NCI-H2227 (cell line): ENCODE measurements at regions not wholly inside any gene's neighbourhood (a gene's known extent, or its start where the extent isn't known, plus 50 kb on each side); places are given as distances from the start of the nearest gene placed in this dataset.

ENCODE experiments used
- DNase-seq: peaks from one replicate; lab custom pipeline; 2025; ENCODE audit not compliant: unreplicated experiment; lab: John Stamatoyannopoulos, UW

DNA sequence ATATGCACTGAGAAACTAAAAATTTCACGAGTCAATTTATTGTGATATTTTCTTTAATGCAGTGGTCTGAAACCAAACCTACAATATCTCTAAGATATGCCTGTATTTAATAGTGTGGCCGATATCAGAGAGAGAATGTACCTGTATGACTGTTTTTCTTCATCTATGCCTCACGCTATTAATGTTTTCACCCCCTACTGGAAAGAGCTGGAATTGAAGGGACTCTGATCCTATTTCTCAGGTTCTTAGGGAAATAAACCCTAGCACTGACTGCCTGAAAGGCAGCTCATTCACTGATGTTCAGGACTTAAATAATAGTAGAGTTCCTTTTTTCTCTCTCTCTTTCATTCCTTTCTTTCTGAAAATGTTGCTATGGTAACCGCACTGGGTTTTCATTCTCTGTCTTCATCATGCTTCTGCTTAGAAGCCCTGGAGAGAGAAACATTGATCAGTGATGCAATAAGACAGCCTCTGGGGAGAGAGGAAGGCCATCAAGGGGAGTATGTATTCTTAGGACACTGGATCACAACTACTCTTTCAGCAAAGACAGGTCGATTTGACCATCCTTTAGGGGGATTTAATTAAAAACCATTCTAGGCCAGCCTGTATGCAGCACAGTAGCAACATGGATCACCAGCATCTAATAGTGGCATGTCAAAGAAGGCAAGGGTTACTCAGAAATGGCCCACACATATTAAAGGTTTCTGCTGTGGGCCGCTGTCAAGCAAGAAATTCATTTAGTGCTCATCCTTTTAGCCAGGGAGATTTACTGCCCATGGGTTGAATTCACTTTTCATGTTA, 1135.7 kb downstream of the IGSF11 start:
- DNase-seq, result no peak

DNA sequence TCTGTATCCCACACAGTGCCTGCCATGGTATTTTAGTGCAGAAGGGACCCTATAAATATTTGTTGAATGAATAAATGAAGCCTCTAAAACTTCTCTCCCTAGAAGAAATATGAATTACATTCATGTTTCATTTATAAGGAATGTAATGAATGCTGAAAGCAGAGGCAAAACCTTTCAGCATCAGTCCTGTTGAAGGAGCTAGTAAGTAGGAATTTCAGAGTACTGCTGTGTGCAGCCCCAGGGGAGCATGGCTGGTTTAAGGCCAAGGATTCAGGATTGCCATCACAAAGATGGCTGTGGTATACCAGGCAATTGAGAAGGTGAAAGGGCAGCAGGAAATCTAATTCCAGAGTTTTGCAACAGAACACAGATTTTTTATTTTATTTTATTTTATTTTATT, 1131.4 kb downstream of the IGSF11 start:
- DNase-seq, result no peak

DNA sequence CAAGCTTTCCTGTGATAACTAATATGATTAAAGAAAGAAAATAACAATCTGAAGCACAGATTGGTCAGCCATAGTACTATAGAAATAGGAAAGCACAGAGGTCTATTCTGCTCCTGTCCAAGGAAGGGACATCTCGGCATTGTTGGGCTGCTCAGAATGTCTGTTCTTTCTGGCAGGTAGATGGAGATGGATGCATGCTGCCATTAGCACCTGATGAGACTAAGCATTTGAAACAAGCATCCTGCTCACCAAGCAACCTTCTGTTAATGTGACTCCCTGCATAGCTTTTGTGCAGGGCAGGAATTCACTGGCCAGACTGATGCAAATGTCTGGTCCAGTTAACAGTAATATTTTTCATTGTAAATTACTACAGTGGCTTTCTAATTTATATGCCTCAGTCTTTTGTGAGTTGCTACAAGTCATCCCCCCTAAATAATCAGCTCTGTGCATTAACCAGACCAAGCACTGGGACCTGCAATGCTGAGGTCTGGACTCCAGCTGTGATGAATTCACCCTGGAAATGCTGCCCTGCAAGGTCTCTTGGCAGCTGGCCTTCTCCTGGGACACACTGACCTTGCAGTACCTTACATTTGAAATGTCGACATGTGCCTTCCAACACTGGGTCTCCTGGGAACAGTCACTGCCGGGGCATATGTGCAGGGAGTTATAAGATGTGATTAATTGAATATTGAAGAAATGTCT, 1123.7 kb downstream of the IGSF11 start:
- no peak for DNase-seq

DNA sequence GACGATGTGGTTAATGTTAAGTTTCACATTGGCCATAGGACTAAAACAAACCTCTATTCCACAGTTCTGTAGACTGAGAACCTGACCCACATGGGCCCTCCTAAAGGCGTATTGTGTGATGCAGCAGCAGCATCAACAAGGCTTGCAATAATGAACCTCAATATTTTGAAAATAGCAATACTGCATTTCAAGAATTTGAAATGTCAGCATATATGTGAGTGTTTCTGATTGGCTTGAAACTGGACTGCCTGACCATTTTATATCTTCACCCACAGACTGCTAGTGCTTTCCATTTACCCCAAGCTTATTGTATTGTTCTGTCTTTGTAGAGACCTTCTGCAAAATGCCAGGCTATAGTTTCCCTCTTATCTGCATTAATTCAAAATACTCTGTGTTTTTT, 1122.3 kb downstream of the IGSF11 start:
- DNase-seq, result no peak

DNA sequence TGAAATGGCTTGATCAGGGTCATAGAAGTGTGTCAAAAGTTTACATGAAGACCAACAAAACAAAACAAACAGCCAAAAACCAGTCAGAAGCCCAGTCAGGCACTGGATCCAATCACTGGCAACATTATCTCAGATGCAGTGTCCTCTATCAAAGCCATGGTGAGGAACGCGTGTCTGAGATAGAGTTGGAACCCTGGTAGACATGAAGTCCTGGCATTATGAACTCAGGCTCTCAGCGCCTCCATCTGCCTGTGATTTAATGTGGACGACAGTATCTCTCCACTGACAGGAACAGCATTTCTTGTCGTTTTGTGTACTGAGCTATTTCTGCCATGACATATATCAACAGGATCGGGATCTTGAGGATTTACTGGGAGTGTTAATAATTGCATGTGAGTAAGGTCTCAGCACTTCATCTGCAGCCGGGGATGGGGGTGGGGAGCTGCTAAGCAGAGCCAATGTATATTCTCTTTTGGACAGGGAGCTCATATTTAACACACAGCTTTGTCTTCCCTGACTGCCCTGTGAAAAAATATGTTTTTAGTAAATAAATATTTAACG, 1120.0 kb downstream of the IGSF11 start:
- DNase-seq, result no peak

DNA sequence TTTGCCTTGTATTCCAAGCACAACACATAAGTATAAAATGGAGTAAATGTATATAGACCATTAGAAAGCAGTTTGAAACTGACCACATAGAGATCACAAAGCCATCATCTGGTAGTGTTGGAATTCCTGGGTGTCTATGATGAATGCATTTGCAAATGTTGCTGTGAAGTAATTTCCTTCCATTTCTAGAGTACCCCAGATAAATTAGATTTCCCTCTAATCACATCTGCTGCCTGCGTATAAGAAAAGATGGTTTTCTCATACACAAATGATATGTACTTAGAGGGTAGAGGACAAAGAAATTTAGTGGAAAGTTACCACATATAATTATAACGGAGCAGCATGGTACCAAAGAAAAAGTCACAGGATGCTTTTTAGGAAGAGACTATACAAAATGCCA, 1117.8 kb downstream of the IGSF11 start:
- DNase-seq, result no peak

DNA sequence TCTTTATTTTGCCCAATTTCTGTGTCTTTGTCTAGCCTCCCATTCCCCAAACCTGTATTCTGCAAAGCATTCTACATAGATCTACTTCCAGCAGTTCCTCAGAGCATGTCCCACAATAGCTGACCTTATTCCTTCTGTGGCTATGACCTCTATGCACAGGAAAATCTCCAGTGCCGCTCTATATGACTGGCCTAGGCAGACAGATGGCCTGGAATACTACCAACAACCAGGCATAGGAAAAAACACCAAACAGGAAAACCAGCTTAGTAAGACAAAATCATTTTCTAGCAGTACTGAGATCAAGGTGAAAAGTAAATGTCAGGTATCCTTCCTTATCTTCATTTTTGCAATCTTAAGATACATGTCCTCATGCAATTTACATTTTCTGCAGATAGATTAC, 1115.0 kb downstream of the IGSF11 start:
- DNase-seq, result no peak

DNA sequence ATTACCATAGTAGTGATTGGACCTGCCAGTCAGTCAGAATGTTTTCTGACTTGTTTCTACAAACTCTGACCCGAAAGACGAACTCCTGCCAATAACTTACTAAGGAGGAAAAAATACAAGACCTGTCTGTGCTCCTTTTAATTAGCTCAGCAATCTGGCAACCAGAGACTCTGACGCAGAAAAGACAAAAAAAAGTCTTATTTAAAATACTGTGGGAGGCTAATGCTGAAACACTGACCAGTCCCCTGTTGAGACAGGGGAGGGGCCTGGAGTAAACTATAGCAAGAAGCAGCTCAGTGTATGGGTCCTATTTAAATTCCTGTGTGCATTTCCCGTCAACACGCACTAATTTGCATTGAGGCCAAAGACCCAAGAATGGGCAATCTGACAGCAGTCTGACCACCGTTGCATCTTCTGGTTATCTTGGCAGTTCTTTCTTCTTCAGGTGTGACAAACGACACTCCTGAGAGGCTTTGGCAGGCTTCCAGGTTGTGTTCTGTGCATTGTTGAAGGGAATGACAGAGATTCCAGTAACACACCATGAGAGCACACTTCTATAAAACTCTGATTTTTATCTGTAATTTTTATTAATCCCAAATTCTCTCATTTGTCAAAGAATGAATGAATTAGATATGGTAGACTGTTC, 1114.3 kb downstream of the IGSF11 start:
- DNase-seq, result no peak

DNA sequence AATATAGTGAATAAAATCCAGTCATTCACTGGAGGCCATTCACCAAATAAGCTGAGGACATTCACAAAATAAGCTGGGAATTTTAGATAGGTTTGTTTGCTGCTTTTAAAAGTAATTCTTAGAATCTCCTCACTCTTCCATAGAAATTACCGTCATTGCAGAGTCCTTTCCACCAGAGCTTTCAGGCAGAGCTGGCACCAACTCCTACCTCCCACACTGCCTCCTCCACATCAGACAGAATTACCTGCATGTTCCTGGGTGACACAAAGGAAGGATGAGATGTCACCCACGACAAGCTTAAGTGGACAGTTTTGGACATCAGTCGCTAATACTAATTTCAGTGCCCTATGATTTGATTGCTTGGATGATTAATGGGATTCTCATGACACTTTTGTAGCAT, 1113.2 kb downstream of the IGSF11 start:
- DNase-seq, result peak; percentile 2

DNA sequence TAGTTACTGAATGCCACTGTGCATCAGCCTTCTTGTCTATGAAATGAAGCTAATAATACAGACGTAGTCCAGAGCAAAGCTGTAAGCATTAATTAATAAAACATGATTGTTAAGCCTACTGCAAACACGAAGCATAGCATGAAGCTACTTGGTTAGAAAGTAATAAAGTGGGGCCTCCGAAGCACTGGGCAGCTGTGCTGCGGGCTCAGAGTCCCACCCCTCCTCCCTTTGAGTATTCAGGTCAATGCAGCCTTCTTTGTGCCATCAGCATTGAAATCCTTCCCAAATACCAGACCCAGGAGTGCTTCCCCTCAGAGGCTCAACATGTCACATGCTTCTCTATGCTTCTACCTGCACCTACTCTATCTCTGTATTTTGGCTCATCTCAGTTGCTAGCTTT, 1112.6 kb downstream of the IGSF11 start:
- DNase-seq, result no peak

DNA sequence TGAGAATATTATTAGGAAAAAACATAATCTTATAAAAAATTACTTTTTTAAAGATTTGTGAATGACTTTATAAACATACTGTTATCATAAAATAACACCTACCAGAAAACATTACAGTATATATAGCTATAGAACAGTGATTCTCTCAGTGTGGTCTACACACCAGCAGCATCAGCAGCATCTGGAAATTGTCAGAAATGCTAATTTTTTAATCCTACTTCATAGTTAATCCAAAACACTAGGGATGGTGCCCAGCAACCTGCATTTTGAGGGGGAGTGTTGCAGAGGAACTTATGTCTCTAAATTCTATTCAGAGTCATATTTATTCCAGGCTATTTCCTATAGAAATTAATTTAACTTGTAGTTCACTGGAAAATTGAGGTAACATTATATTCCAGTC, 1107.8 kb downstream of the IGSF11 start:
- DNase-seq, result no peak

DNA sequence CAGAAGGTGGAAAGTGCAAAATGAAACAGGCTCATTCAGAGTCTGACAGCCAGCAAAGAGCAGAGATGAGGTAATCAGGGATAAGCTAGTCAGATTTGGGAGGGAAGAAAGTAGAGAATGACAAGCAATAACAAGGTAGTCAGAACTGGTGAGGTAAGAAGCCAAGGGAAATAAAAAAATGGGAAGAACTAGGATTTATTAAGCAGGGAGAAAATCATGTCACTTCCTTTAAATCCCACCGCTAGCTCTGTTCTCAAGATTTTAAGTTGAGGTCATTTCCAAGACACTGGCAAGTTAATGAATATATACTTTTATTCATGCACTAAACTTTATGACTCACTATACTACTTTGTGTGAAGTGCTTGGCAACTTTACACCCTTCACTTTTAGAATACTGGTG, 1106.8 kb downstream of the IGSF11 start:
- DNase-seq, result no peak

DNA sequence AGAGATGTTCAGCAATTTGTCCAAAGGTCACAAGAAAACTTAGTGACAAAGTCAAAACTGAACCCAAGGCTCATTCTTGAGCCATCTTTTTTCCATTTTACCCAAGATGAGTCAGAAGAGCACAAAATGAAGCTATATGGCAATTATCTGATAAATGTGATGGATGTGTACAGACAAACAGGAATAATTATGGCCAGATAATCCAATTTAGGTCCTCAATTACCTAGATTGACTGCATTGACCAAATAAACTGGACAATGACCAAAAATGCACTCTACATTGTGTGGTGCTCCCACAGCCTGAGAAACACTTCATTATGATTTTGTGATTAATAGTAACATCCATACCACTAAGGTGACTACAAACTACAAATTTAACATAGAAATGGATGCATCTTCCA, 1105.8 kb downstream of the IGSF11 start:
- DNase-seq, result no peak

DNA sequence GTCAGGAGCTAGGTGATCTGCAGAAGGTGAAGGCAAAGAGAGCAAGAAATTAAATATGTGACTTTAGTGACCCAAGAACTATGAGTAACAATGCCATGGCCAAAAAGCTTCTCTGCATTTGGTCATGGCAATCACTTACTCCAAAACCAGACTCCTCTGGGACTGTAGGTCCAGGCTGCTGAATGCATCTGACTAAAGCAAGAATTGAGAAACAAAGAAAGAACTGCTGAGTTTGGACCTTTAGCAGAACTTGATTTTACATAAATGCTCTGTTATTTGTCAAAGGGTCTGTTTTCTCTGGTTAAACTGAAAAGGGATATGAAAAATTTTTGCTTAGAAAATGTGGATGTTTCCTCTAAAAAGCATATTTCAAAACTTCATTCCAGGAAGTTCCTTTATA, 1102.2 kb downstream of the IGSF11 start:
- no peak for DNase-seq

DNA sequence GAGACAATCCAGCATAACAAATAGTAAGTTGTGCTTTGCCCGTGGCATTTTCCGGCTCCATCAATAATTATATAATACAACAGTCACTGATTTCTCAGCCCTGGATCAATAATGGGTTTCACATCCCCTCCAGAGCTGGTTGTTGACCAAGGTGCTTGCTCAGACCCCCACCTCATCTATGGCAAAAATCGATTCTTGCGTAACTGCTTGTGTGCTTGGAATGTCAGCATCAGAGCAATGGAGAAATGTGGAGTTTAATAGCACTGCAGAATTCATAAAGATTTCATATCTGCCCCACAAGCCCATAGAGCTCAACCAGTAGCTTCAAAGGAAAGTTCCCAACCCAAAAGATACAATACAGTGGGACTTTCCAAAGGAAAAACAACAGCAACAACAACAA, 1098.5 kb downstream of the IGSF11 start:
- no peak for DNase-seq

DNA sequence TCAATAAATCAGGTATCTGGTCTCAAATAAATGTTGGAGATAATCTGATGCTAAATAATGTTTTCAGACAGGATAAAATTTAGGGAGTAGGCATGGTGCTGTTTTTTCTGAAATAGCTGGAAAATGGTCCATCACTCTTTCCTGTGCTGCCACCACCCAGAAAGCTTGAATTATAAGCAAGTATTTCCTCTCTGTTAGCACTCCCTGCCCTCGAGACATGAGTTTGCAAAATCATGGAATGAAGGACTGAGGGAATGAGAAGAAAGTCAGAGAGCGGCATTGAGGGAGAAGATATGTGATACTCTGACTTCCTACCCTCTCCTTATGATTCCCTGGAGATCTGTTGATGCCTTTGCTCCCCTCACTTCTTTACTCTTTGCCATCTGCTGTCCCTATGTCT, 1095.7 kb downstream of the IGSF11 start:
- DNase-seq, result no peak

DNA sequence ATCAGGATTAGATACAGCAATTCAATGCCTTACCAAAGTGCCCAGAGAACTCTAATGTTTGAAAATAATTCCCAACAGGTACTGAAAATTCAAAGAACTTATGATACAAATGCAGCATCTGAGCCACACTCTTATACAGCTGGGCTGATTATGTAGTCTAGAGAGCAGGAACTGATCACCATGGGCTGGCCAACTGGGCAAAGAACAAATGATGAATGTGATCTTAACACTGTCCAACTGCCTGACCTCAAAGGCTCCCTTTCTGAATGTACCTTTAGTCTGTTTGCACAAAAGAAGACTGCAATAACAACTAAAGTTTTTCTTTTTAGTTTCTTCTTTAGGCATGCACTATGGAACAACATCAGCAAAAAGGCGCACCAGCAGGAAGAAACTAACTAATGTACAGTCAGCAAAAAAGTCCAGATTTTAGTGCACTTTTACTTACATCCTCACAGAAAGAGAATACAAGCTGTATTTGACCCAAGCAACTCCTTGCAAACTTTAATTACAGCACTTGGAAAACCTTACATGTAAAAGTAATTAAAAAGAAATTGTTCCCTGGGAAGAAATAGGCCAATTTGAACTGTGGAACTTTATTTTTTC, 1095.1 kb downstream of the IGSF11 start:
- DNase-seq, result no peak

DNA sequence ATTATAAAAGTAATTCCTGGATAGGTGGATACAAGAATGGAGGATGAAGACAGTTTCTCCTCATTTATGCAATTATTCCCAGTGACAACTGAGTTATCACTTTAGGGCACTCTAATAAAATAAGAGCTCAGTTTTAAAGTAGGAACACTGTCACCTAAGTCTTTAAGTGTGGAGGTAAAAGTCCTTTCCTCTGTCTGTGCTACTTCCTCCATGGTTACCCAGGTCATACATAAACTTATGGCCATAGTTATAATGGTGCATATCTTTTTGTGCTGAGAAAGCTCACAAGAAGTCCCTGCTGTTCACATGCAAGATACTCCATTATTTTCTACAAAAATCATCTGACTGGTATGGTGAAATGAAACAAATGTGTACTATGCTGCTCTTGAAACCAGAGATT, 1093.6 kb downstream of the IGSF11 start:
- no peak for DNase-seq

DNA sequence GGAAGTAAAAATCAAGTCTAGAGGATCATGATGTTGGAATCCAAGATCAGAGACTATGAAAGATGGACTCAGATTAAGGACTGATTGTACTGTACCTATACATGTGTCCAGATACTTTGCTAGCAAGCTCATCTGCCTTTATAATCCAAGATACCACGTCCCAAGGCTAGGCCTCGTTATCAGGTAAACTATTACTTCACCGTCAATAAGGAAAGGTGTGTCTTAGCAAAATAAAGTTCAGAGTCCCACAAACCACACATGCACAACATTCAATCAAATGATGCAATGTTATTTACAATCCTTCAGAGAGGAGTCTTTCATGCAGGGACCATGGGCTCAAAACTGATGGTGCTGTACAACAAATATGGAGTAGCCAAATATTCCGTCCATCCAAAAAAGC, 1092.9 kb downstream of the IGSF11 start:
- DNase-seq, result no peak

DNA sequence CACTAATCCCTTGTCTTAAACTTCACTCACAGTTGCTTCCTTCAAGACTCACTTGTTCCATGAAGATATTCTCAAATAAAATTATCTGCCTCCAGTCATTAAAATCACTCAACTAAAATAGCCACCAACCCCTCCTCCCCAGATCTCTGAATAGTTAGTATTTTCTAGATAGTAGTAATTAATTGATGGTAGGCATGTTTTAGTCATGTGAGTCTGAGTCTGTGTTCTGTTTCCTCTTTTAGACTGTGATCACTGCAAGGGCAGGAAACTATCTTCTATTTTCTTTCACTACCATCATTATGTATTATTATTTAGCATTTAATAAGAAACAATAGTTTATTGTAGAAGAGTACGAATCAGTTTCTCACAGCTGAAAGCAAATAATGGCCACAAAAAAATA, 1080.5 kb downstream of the IGSF11 start:
- no peak for DNase-seq

DNA sequence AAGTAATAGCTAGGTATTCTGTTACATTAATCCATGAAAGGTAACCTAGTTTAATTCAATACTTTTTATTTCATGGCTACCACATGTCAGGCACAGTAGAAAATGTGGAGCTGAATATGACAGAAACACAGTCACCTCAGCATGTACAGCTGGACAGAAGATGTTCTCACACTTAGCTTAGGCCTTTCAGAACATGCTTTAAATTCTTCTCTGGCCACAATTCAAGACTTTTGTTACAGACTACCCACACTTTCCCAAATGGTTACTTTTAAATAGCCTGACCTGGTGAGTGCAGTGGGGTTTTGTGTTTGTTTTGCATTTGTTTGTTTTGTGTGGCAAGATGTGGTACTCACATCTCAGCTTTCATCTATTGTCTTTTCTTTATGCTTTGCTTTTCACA, 1079.5 kb downstream of the IGSF11 start:
- DNase-seq, result no peak

DNA sequence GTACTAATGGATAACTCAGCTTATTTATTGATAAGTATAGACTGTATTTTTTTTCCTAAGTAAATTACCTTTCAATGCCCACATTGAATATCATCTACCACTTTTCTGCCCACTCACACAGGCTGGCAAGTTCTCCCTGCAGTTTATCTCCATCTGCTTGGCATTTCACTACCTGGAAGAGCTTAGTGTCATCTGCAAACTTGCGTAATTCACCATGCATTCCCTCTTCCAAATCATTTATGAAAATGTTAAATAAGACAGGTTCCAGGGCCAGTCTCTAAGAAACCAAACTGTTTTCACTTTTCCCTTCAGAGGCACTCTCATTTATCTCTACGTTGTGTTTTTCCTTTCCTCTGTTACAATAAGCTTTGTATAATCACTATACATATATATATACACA, 1076.6 kb downstream of the IGSF11 start:
- no peak for DNase-seq
